GM18867 (cell line): ENCODE measurements at regions not wholly inside any gene's neighbourhood (a gene's known extent, or its start where the extent isn't known, plus 50 kb on each side); places are given as distances from the start of the nearest gene placed in this dataset.

Source experiments
- ATAC-seq: cut with Tn5 transposase; IDR thresholded peaks from one replicate; pipeline ENCODE4 v1.9.1; 2021; ENCODE audit warnings: mild to moderate bottlenecking, moderate library complexity; ENCODE audit not compliant: unreplicated experiment

- ATAC-seq, result no peak
Observed at GRCh38 chr12:19709889-19710288, 270.6 kb downstream of the AEBP2 start.

DNA sequence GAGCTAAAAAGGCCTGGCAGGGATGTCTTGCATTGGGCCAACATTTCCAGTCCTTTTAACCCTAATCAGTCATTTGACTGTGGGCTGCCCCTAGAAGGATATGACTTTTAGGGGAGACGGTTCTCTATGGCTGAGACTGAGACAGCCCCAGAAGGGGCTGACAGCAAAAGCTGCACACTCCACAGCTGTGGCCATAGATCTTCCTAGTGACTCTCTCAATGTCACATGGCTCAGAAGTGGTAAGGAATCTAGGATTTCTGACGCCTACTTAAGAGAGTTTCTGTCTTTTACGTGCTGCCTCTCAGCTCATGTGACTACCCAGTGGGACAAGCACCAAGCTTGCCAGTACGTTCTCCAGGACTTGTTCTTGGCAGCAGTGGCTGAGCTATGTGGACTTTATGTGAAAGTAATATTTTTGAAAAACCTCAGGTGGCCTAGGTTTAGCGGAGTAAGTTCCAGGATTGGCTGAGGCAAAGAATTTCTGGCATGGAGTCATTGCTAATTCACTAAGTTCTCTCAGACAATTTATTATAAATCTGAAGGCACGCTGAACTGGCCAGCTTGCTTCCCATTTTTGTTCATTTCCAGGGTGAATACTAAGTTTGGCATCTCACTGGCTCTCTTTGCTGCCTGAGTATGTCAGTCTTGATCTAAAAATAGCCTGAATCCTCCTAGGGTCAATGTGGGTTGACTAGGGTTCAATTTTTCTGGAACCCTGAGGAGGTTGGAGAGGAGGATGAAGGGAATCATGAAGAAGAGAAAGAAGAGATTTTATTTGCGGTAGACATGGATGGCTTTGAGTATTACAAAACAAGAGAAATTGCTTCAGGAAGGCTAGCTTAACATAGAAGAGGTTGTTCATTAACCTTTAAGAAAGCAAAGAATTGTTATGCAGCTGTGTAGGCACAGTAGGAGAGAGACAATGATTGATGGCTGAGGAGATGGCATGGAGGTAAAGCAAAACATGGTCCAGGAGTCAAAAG lies 271.8 kb downstream of the AEBP2 start:
- ATAC-seq, result no peak

DNA sequence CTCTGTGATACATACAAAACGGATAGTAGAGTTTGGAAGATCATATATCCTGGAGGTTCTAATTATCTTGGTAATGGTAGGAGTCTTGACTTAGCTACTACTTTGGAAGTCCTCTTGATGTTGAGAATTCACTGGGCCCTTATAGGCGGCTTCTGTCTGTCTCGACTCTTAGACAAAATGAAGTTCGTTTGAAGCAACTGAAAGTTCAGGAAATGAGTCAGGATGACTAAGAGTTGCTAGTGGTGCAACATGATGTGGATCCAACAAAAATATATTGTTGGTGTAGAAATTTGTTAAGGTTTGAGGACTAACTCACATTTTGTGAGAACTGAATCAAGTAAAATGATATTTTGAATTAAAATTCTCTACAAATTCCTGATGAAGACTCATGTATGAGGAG lies 272.7 kb downstream of the AEBP2 start:
- no peak for ATAC-seq

- no peak for ATAC-seq
Observed at GRCh38 chr12:19718401-19718800, 279.1 kb downstream of the AEBP2 start.

DNA sequence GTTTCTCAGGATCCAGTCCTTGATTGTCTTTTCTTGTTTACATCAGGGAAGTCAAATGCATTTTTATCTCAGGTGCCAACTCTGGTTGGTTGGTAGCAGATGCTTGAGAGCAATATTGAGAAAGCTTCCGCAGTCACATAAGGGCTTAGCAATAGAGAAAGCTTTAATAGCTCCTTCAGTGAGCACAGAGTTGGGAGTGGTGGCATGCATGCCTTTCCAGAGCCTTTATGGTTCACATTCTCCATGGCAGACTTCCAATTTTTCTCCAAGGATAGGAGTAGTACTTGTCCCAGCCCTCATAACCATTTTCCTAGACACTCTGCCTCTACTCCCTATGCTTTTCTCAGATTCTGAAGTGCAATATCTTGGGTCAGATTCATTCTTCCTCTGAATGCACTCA lies 280.4 kb downstream of the AEBP2 start:
- ATAC-seq, result no peak

DNA sequence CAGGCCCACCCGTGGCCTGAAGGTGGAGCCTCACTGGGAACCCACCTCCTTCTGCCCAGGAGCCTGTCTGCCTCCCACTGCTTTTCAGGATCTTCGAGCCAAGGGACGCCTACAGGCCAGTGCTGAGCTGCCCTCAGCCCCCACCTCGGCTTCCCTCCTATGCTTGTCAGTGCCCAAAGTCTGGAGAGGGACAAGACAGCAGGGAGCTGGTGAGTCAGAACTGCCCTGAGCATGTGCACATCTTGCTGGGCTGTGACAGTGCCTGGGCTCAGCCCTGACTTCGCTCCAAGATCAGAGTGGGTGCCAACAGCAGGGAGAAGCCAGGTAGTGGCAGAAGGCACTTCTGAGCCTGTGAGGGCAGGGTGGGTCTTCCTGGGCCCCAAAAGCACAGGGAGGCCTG lies 286.8 kb downstream of the AEBP2 start:
- no peak for ATAC-seq

GRCh38 chr12:19726592-19726991 lies 287.3 kb downstream of the AEBP2 start:
- no peak for ATAC-seq

GRCh38 chr12:19737019-19737418 lies 297.7 kb downstream of the AEBP2 start:
- no peak for ATAC-seq

GRCh38 chr12:19739195-19739776 lies 300.0 kb downstream of the AEBP2 start:
- no peak for ATAC-seq

- ATAC-seq, result no peak
Observed at GRCh38 chr12:19740472-19741131, 301.3 kb downstream of the AEBP2 start.

- ATAC-seq, result no peak
Observed at GRCh38 chr12:19741132-19741489, 301.8 kb downstream of the AEBP2 start.

DNA sequence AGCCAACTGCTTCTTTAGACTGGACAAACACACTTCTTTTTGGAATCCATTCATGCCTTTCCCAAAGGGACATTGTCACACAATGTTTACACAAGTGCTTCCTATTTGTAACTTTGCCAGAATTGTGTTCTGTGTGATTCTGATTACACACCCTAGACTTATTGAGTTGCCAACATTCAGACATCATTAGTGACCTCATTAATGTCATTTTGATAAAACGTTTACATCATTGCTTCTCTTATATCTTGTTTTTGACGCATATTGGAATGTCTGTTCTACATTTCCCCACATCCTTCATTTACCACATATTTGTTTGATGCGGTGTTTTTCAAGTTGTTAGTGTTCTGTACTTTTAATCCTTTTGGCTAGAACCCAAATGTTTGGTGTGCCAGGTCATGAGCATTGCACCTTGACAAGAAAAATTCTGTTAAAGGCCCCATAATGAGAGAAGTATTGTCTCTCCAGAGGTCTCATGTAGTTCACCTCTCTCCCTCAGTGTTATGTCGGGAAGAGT lies 305.5 kb downstream of the AEBP2 start:
- ATAC-seq, result no peak

- ATAC-seq, result no peak
Observed at GRCh38 chr12:19746471-19746870, 307.2 kb downstream of the AEBP2 start.

DNA sequence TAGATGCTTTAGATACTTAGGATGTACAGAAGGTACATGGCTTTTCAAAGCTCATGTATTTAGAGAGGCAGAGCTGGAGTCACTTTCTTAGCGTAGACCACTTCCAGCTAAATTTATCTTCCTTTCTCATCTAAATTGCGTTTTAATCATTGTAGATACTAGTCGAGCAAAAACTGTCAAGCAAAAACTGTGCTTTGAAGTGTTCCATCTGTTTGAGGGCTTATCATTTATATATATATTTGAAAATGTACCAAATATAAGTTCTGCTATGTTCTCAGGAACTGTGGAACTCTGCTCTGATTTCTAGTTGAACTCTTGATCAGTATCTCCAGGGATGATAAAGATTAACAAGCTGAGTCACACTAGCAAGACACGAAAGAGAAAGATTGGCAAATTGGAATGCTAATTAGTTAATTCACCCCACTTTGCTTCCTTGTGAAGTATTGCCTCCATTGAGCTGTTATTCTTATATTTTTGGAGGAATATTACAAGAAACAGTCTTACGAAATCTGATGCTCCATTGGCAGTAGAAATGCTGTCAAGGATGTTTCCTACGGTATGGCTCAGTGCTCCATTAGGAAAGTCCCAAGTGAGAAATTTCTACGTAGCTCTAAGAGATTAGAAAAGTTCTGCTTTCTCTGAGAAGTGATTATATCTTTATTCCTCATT lies 310.7 kb downstream of the AEBP2 start:
- no peak for ATAC-seq

GRCh38 chr12:19751078-19751477 lies 311.8 kb downstream of the AEBP2 start:
- no peak for ATAC-seq

- no peak for ATAC-seq
Observed at GRCh38 chr12:19752712-19753111, 313.4 kb downstream of the AEBP2 start.

- ATAC-seq, result no peak
Observed at GRCh38 chr12:19755136-19755535, 315.8 kb downstream of the AEBP2 start.

DNA sequence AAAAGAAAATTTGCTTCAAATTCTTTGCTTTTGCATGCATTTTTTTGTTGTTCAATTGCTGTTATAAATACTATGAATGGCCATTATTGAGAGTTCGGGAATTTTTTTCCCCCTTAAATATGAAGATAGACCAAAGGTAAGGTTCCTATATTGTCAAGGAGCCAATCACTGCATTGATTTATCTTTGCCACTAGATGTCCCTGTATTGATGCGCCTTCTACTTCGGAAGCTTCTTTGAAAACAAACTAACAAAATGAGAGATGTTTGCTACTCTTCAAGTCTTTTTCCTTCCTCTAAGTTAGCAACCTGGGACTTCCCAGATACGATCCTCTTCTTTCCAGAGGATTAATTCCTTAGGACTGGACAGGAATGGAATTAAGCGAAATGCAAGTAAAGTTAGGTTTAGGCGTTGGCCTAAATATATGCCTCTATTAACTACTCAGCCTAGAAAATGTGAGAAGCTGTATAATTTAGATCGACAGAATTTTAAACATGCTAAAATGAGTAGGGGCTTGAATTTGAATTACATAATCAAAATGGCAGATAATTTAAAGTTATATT lies 318.1 kb downstream of the AEBP2 start:
- no peak for ATAC-seq

- ATAC-seq, result no peak
Observed at GRCh38 chr12:19759227-19759626, 319.9 kb downstream of the AEBP2 start.

GRCh38 chr12:19760611-19761010 lies 321.3 kb downstream of the AEBP2 start:
- ATAC-seq, result no peak

- ATAC-seq, result no peak
Observed at GRCh38 chr12:19761463-19761862, 322.2 kb downstream of the AEBP2 start.
